BJ (cell line): ENCODE measurements at regions not wholly inside any gene's neighbourhood (a gene's known extent, or its start where the extent isn't known, plus 50 kb on each side); places are given as distances from the start of the nearest gene placed in this dataset.

Source experiments
- CTCF ChIA-PET: fragments of 350-600 bp; formaldehyde crosslinking; extraction: SDS; loops from one replicate; lab custom pipeline; 2021; ENCODE audit warnings: antibody characterized with exemption, inconsistent platforms; lab: Yijun Ruan, JAX
- POLR2A ChIA-PET: fragments of 300-600 bp; sonication (Branson Sonifier 250); formaldehyde crosslinking; extraction: SDS; loops from one replicate; lab custom pipeline; 2021; ENCODE audit warnings: antibody characterized with exemption; lab: Charles Lee
- DNase-seq: peaks from one replicate; pipeline ENCODE4 v3.0.0-alpha.2; 2011; ENCODE audit warnings: low read depth
- H3K27me3 ChIP-seq: 2 replicates; pipeline ENCODE4 v1.6.0; 2011; ENCODE audit warnings: low read length; ENCODE audit not compliant: control insufficient read depth, insufficient read depth
- H3K36me3 ChIP-seq: 2 replicates; pipeline ENCODE4 v1.5.1; 2011; ENCODE audit warnings: low read length; ENCODE audit not compliant: control insufficient read depth, insufficient read depth
- H3K4me3 ChIP-seq: 2 replicates; pipeline ENCODE4 v1.5.1; 2011; ENCODE audit warnings: low read depth, mild to moderate bottlenecking, control low read depth, low read length
- TF ChIP-seq, protein P1 (sequence below): IDR thresholded peaks from 2 replicates; pipeline ENCODE4 v1.5.1; 2011; ENCODE audit warnings: low read depth, mild to moderate bottlenecking, control low read depth, inconsistent platforms, low read length, moderate library complexity; ENCODE audit not compliant: insufficient read depth

GRCh38 chr5:63081402-63081801 lies 502.8 kb downstream of the LRRC70 start:
- TF ChIP-seq, protein P1, sequence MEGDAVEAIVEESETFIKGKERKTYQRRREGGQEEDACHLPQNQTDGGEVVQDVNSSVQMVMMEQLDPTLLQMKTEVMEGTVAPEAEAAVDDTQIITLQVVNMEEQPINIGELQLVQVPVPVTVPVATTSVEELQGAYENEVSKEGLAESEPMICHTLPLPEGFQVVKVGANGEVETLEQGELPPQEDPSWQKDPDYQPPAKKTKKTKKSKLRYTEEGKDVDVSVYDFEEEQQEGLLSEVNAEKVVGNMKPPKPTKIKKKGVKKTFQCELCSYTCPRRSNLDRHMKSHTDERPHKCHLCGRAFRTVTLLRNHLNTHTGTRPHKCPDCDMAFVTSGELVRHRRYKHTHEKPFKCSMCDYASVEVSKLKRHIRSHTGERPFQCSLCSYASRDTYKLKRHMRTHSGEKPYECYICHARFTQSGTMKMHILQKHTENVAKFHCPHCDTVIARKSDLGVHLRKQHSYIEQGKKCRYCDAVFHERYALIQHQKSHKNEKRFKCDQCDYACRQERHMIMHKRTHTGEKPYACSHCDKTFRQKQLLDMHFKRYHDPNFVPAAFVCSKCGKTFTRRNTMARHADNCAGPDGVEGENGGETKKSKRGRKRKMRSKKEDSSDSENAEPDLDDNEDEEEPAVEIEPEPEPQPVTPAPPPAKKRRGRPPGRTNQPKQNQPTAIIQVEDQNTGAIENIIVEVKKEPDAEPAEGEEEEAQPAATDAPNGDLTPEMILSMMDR = no peak
- H3K4me3 ChIP-seq = no peak overlapping the region
- no peak for DNase-seq
- no peaks in the 10 kb centered on the region for H3K27me3 ChIP-seq
- ChIA-PET POLR2A (no interaction called here), CTCF (no interaction called here)
- no peaks in the 10 kb centered on the region for H3K36me3 ChIP-seq

DNA sequence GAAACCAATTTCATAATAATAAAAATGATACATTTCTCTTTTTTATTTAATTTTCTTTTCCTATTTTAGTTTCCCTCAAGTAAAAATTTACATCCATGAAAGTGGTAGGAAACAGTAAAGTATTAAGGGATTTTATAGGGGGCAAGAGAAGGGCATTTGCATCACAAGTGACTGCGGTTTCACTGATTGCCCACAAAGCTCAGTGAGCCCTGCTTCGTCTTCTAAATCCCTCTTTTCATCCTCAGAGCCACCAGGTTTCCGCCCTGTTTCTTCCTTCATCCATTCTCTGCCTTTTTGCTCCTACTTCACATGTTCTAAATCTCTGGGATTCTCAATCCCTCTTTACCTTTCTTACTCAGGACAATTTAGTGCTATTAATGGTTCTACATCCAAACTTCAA lies 491.4 kb downstream of the LRRC70 start:
- TF ChIP-seq, protein P1 = no peak
- H3K27me3 ChIP-seq = no peaks in the 10 kb centered on the region
- POLR2A ChIA-PET = no interaction called here
- CTCF ChIA-PET = no interaction called here
- DNase-seq = no peak
- H3K36me3 ChIP-seq = no peaks in the 10 kb centered on the region
- no peak overlapping the region for H3K4me3 ChIP-seq

GRCh38 chr5:63055421-63055820 lies 476.8 kb downstream of the LRRC70 start:
- POLR2A ChIA-PET = no interaction called here
- H3K4me3 ChIP-seq = no peak overlapping the region
- no peaks in the 10 kb centered on the region for H3K27me3 ChIP-seq
- TF ChIP-seq, protein P1 = no peak
- no peak for DNase-seq
- no peaks in the 10 kb centered on the region for H3K36me3 ChIP-seq
- CTCF ChIA-PET = no interaction called here

DNA sequence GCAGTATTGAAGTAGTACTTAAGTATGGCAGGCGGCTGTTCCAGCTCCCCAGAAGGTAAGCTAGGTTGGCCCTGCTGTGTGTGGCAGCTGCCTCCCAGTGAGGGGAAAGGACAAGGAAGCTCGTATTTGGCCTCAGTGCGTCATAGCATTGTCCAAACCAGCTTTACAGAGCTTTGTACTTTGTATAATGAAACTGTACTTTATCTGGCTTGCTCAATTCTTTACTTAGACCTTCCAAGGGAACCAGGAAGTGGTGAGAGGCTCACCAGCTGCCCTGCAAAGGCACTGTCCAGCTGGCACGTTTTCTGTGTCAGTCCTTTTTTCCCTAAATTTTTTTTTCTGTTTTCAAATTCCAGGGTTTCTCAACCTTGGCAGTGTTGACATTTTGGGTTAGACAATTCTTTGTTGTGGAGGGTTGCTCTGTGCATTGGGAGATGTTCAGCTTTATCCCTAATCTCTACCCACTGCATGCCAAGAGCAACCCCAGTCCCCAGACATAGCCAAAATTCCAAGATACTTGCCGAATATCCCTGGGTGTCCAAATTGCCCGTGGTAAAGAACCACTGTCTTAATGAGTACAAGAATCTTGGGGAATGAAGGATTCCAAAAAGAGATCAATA lies 474.5 kb downstream of the LRRC70 start:
- ChIA-PET CTCF (interaction anchor here (0.6 kb wide), 1 partner anchor 14 kb away, joined by 3 read pairs; no protein-coding TSS in a partner anchor), POLR2A (no interaction called here)
- Histone ChIP-seq H3K27me3 (no peaks in the 10 kb centered on the region), H3K36me3 (no peaks in the 10 kb centered on the region), H3K4me3 (no peak overlapping the region)
- TF ChIP-seq, protein P1 = no peak
- no peak for DNase-seq

- TF ChIP-seq, protein P1 = no peak
- DNase-seq = no peak
- no peaks in the 10 kb centered on the region for H3K36me3 ChIP-seq
- no peak overlapping the region for H3K4me3 ChIP-seq
- ChIA-PET POLR2A (no interaction called here), CTCF (no interaction called here)
- H3K27me3 ChIP-seq = no peaks in the 10 kb centered on the region
Observed at GRCh38 chr5:63050916-63051315, 472.3 kb downstream of the LRRC70 start.
